ENCODE measurements at regions not wholly inside any gene's neighbourhood (a gene's known extent, or its start where the extent isn't known, plus 50 kb on each side); places are given as distances from the start of the nearest gene placed in this dataset.

DNA sequence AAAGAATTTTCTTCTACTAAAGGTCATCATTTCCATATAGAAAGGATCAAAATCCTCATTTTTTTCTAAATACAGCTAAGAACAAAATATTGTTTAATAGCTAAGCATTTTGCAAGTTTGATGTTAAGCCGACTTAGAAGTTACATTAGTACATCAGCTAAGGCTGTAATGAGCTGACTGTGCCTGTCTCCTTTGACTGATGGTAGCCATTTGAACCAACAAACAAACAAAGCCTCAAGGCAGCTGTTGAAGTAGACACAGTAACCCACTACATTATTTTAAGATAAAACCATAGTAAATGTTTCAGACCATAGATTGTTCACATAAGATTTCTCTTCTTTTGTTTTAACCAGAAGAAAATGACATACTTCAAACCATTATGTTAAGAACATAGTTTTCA is 210.9 kb upstream of the VSTM2A start:
- TF ChIP-seq, protein P1, sequence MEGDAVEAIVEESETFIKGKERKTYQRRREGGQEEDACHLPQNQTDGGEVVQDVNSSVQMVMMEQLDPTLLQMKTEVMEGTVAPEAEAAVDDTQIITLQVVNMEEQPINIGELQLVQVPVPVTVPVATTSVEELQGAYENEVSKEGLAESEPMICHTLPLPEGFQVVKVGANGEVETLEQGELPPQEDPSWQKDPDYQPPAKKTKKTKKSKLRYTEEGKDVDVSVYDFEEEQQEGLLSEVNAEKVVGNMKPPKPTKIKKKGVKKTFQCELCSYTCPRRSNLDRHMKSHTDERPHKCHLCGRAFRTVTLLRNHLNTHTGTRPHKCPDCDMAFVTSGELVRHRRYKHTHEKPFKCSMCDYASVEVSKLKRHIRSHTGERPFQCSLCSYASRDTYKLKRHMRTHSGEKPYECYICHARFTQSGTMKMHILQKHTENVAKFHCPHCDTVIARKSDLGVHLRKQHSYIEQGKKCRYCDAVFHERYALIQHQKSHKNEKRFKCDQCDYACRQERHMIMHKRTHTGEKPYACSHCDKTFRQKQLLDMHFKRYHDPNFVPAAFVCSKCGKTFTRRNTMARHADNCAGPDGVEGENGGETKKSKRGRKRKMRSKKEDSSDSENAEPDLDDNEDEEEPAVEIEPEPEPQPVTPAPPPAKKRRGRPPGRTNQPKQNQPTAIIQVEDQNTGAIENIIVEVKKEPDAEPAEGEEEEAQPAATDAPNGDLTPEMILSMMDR (IDR thresholded peaks at IDR 0.05 in 2 of 3, conservative IDR thresholded peaks at IDR 0.05 in 1 of 3; ENCODE audit: control insufficient read depth in 2 of 3, extremely low read depth in 1 of 3, insufficient read depth in 1 of 3, low read depth in 3 of 3, low read length in 3 of 3), result no peak
- TF ChIP-seq EZH2 (IDR thresholded peaks at IDR 0.05; ENCODE audit: borderline replicate concordance, control insufficient read depth, low read depth, low read length) (no peak), CHD2 (IDR thresholded peaks at IDR 0.05; ENCODE audit: borderline replicate concordance, low read depth, low read length) (no peak), RELA (IDR thresholded peaks at IDR 0.05; ENCODE audit: borderline replicate concordance, partially characterized antibody) (no peak), EP300 (IDR thresholded peaks at IDR 0.05; ENCODE audit: borderline replicate concordance in 1 of 2, control insufficient read depth in 1 of 2, low read depth in 2 of 2, low read length in 2 of 2) (no peak), RB1 (IDR thresholded peaks at IDR 0.05; ENCODE audit: borderline replicate concordance) (no peak), POLR2AphosphoS5 (IDR thresholded peaks at IDR 0.05; ENCODE audit: low read length) (no peak), YY1 (IDR thresholded peaks at IDR 0.05; ENCODE audit: low read depth, low read length) (no peak), BRCA1 (IDR thresholded peaks at IDR 0.05; ENCODE audit: low read depth, low read length) (no peak), CBFB (IDR thresholded peaks at IDR 0.05; ENCODE audit: low read depth) (no peak)
- TF ChIP-seq, protein P2, sequence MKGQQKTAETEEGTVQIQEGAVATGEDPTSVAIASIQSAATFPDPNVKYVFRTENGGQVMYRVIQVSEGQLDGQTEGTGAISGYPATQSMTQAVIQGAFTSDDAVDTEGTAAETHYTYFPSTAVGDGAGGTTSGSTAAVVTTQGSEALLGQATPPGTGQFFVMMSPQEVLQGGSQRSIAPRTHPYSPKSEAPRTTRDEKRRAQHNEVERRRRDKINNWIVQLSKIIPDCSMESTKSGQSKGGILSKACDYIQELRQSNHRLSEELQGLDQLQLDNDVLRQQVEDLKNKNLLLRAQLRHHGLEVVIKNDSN (IDR thresholded peaks at IDR 0.05; ENCODE audit: borderline replicate concordance, extremely low read length, insufficient read depth, low read depth, low read length), result no peak

Data from GM12878 (cell line).